DND-41 (cell line): ENCODE measurements at regions not wholly inside any gene's neighbourhood (a gene's known extent, or its start where the extent isn't known, plus 50 kb on each side); places are given as distances from the start of the nearest gene placed in this dataset.

Experiments
- CTCF ChIP-seq: IDR thresholded peaks from 2 replicates; pipeline ENCODE4 v1.5.1; 2012; ENCODE audit warnings: borderline replicate concordance, low read length, moderate library complexity, mild to moderate bottlenecking; ENCODE audit not compliant: poor library complexity, severe bottlenecking; ENCODE audit errors: extremely low read depth
- EZH2 ChIP-seq: IDR thresholded peaks from 3 replicates; pipeline ENCODE4 v1.6.1; 2012; ENCODE audit warnings: borderline replicate concordance, low read depth, mild to moderate bottlenecking, moderate library complexity, low read length, inconsistent platforms; ENCODE audit not compliant: severe bottlenecking

DNA sequence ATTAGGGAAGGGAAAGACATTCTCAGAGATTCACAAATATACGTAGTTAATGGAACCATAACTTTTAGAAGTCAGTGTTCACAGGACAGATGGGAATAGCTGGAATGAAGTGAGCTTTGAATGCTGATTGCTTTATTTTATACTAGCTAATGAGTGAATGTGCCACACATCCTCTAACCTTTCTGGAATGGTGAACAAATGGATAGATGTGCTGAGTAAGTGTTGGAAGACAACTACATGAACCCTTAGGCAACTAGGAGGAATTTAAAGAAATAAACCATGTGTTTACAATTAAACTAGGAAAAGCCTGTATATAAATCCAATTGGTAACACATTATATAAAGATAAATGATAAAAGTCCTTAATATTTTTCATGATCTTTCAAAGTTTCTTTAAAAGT is 91.6 kb upstream of the LIMCH1 start:
- no peak for TF ChIP-seq CTCF
- TF ChIP-seq EZH2 = no peak
